ENCODE measurements at regions not wholly inside any gene's neighbourhood (a gene's known extent, or its start where the extent isn't known, plus 50 kb on each side); places are given as distances from the start of the nearest gene placed in this dataset.

DNA sequence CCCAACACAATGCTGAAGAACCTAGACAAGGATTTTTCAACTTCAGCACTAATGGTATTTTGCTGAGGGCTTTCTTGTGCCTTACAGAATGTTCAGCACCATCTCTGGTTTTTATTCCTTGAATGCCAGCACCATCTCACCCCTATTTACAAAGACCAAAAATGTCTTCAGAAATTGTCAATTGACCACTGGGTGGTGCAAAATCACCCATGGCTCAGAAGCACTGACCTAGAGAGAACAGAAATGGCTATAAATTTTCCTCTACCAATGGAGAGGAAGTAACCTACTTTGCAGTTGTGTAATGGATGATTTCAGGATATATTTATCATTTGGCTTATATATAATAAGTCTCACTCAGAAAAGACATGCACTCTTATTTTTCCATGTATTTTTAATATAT, 431.0 kb upstream of the IRAK1BP1 start:
- Histone ChIP-seq H3K4me1 (no peaks in the 10 kb centered on the region), H3K27me3 (no peaks in the 10 kb centered on the region), H3K36me3 (no peaks in the 10 kb centered on the region), H3K9me3 (no peaks in the 10 kb centered on the region), H3K4me3 (no peak overlapping the region), H3K27ac (no peak overlapping the region)
- intact Hi-C loops (cut with DNase I), result no loop called here
- TF ChIP-seq, protein P1, sequence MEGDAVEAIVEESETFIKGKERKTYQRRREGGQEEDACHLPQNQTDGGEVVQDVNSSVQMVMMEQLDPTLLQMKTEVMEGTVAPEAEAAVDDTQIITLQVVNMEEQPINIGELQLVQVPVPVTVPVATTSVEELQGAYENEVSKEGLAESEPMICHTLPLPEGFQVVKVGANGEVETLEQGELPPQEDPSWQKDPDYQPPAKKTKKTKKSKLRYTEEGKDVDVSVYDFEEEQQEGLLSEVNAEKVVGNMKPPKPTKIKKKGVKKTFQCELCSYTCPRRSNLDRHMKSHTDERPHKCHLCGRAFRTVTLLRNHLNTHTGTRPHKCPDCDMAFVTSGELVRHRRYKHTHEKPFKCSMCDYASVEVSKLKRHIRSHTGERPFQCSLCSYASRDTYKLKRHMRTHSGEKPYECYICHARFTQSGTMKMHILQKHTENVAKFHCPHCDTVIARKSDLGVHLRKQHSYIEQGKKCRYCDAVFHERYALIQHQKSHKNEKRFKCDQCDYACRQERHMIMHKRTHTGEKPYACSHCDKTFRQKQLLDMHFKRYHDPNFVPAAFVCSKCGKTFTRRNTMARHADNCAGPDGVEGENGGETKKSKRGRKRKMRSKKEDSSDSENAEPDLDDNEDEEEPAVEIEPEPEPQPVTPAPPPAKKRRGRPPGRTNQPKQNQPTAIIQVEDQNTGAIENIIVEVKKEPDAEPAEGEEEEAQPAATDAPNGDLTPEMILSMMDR (IDR thresholded peaks at IDR 0.05), result no peak
- TF ChIP-seq POLR2AphosphoS5 (IDR thresholded peaks at IDR 0.05; ENCODE audit: insufficient read depth in 1 of 2, low read depth in 1 of 2) (no peak), POLR2A (IDR thresholded peaks at IDR 0.05) (no peak)
- no peak for DNase-seq (ENCODE audit: extremely low spot score in 2 of 2)

DNA sequence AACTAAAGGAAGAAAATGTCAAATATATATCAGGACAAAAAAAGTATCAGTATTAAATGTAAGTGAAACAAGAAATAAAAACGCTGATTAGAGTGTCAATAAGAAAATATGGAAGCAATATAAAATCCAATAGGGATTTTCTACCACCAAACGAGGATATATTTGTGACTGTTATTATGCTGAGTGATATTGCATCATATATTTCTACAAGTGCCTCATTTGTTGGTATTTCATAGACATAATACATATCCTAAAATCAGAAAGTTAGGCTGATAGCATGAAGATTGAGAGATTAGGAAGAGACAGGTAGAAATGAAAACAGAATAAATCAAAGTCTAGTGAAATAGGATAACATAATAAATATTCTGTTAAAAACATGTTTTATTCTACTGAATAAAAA, 429.2 kb upstream of the IRAK1BP1 start:
- Histone ChIP-seq H3K9me3 (no peaks in the 10 kb centered on the region), H3K36me3 (no peaks in the 10 kb centered on the region), H3K27me3 (no peaks in the 10 kb centered on the region), H3K4me3 (no peak overlapping the region), H3K4me1 (no peaks in the 10 kb centered on the region), H3K27ac (no peak overlapping the region)
- intact Hi-C loops (cut with DNase I), result no loop called here
- DNase-seq (ENCODE audit: extremely low spot score in 2 of 2), result no peak
- TF ChIP-seq POLR2A (IDR thresholded peaks at IDR 0.05) (no peak), POLR2AphosphoS5 (IDR thresholded peaks at IDR 0.05; ENCODE audit: insufficient read depth in 1 of 2, low read depth in 1 of 2) (no peak)
- TF ChIP-seq, protein P1 (IDR thresholded peaks at IDR 0.05), result no peak

DNA sequence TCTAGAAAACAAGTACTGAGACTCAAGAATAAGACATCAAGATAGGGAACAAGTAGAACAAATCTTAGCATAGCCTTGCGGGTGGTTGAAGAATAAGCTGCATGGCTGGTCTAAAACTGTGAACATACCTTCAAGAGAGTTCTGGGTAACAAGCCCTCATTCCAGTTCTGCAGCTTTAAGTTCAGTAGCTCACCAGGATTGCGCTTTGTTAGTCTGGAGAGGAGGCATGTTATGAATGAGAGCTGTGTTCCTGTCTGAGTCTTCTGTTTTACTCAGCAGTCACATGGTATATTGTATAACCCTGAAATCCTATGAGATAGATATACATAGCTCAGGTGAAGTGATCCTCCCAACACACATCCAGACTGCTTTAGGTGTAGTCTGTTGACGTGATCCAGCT, 406.6 kb upstream of the IRAK1BP1 start:
- H3K9me3 ChIP-seq, result no peaks in the 10 kb centered on the region
- H3K36me3 ChIP-seq, result no peaks in the 10 kb centered on the region
- no peak for DNase-seq (ENCODE audit: extremely low spot score in 2 of 2)
- H3K4me1 ChIP-seq, result no peaks in the 10 kb centered on the region
- intact Hi-C loops (cut with DNase I), result no loop called here
- H3K4me3 ChIP-seq, result no peak overlapping the region
- TF ChIP-seq POLR2AphosphoS5 (IDR thresholded peaks at IDR 0.05; ENCODE audit: insufficient read depth in 1 of 2, low read depth in 1 of 2) (no peak), POLR2A (IDR thresholded peaks at IDR 0.05) (no peak)
- TF ChIP-seq, protein P1 (IDR thresholded peaks at IDR 0.05), result no peak
- H3K27me3 ChIP-seq, result no peaks in the 10 kb centered on the region
- no peak overlapping the region for H3K27ac ChIP-seq

DNA sequence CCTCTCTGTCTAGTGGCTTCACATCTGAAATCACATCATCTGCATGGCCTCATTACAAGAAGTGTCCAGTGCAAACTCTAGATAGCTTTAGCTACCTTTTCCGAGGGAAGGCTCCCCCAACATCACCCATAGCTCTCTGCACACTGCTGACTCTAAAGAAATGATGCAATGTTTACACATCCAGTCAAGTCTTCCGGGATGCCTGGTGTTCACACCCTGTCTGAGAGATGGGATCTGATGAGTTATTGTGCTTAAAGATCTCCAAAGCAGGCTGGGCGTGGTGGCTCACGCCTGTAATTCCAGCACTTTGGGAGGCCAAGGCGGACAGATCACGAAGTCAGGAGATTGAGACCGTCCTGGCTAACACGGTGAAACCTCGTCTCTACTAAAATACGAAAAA, 404.6 kb upstream of the IRAK1BP1 start:
- TF ChIP-seq, protein P1 (IDR thresholded peaks at IDR 0.05), result no peak
- TF ChIP-seq POLR2AphosphoS5 (IDR thresholded peaks at IDR 0.05; ENCODE audit: insufficient read depth in 1 of 2, low read depth in 1 of 2), result no peak
- no peak for TF ChIP-seq POLR2A (IDR thresholded peaks at IDR 0.05)
- DNase-seq (ENCODE audit: extremely low spot score in 2 of 2), result no peak
- Histone ChIP-seq H3K4me1 (no peaks in the 10 kb centered on the region), H3K27ac (no peak overlapping the region), H3K36me3 (no peaks in the 10 kb centered on the region), H3K9me3 (no peaks in the 10 kb centered on the region), H3K4me3 (no peak overlapping the region), H3K27me3 (no peaks in the 10 kb centered on the region)
- intact Hi-C loops (cut with DNase I), result no loop called here

DNA sequence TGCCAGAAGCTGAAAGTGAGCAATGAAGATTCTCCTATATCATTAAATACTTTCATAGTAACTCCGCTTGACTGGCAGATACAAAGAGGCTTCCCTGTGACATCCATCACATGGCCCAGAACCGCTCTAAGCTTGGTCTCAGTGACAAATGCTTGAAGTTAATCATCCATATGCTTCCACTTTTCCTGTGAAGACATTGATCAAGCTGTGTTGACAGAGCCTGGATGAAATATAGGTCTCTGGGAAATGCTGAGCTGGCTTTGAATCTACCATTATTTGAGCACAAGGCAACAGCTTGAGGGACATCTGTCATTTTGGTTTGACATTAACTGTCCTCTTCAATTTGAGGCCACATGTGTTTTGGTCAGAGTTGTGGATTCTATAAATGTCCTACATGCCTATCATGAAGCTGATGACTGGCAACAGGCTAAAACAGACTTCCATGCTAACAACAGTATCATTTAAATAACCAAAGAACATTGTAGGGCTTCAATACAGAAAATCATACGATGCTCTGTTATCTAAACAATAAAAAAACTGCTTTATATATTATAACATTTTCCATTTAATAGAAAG, 402.2 kb upstream of the IRAK1BP1 start:
- no peaks in the 10 kb centered on the region for H3K27me3 ChIP-seq
- H3K36me3 ChIP-seq, result no peaks in the 10 kb centered on the region
- H3K4me3 ChIP-seq, result no peak overlapping the region
- DNase-seq (ENCODE audit: extremely low spot score in 2 of 2), result no peak
- no peaks in the 10 kb centered on the region for H3K9me3 ChIP-seq
- H3K4me1 ChIP-seq, result no peaks in the 10 kb centered on the region
- H3K27ac ChIP-seq, result no peak overlapping the region
- TF ChIP-seq, protein P1 (IDR thresholded peaks at IDR 0.05), result no peak
- TF ChIP-seq POLR2AphosphoS5 (IDR thresholded peaks at IDR 0.05; ENCODE audit: insufficient read depth in 1 of 2, low read depth in 1 of 2) (no peak), POLR2A (IDR thresholded peaks at IDR 0.05) (no peak)
- intact Hi-C loops (cut with DNase I), result no loop called here
